ENCODE measurements at regions not wholly inside any gene's neighbourhood (a gene's known extent, or its start where the extent isn't known, plus 50 kb on each side); places are given as distances from the start of the nearest gene placed in this dataset.

DNA sequence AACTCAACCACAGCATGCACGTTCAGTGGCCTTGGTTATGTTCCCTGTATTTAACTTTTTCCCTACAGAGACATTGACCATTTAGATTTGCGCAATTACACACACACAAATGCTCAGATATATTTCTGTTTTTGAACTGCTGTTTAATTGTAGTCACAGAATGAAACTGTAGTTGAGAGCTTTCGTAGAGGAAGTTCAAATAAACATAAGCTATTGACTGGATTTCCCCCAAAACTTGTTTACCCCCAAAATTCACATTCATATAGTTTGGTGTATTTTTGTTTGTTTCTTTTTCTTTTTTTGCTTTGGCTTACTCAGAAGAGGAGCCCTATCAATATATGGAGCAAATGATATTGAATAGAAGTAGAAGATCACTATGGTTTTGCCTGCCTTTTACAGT lies 921.0 kb downstream of the ADGRL2 start:
- Histone ChIP-seq H3K27ac (no peak overlapping the region), H3K4me3 (no peak overlapping the region), H3K4me1 (ENCODE audit: control insufficient read depth in 1 of 2, low read depth in 2 of 2) (no peaks in the 10 kb centered on the region), H3K36me3 (no peaks in the 10 kb centered on the region), H3K27me3 (replicated peaks; ENCODE audit: insufficient read depth) (no peaks in the 10 kb centered on the region), H3K9me3 (no peaks in the 10 kb centered on the region)
- ATAC-seq (ENCODE audit: insufficient number of reproducible peaks, low FRiP score, low read depth) (no peak), DNase-seq (ENCODE audit: low spot score) (no peak)
- TF ChIP-seq, protein P1, sequence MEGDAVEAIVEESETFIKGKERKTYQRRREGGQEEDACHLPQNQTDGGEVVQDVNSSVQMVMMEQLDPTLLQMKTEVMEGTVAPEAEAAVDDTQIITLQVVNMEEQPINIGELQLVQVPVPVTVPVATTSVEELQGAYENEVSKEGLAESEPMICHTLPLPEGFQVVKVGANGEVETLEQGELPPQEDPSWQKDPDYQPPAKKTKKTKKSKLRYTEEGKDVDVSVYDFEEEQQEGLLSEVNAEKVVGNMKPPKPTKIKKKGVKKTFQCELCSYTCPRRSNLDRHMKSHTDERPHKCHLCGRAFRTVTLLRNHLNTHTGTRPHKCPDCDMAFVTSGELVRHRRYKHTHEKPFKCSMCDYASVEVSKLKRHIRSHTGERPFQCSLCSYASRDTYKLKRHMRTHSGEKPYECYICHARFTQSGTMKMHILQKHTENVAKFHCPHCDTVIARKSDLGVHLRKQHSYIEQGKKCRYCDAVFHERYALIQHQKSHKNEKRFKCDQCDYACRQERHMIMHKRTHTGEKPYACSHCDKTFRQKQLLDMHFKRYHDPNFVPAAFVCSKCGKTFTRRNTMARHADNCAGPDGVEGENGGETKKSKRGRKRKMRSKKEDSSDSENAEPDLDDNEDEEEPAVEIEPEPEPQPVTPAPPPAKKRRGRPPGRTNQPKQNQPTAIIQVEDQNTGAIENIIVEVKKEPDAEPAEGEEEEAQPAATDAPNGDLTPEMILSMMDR (IDR thresholded peaks at IDR 0.05), result no peak

DNA sequence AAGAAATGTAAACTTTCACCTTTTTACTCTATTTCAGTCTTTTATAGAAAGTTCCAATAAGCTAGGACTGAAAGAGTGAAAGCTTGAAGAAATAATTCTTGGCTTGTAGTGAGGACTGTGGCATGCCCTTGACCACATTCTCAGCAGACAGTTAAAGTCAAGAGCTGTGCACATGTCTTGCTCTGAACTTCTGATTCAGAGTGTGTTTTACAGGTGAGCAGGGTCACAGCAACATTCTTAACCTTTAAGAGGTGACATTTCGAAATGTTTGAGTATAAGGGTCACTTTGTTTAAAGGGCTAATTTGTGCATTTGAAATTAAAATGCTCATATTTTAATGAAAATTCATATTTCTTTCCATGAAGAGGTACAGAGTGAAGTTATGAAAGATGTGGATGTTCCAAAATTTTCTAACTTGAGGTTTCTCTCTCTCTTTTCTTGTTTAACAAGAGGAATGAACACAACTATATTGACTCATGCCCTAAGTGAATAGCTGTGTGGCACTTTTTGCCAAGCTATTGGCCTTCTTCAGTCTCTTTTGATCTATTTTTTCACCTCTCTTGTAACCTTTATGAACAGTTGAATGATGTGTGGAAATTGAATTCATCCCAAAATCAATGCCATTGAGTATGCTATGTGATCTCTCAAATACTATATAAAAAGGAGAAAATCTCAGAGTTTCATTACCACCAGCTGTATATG lies 918.1 kb downstream of the ADGRL2 start:
- no peak for ATAC-seq (ENCODE audit: insufficient number of reproducible peaks, low FRiP score, low read depth)
- H3K27me3 ChIP-seq (replicated peaks; ENCODE audit: insufficient read depth), result no peaks in the 10 kb centered on the region
- TF ChIP-seq, protein P1 (IDR thresholded peaks at IDR 0.05), result no peak

DNA sequence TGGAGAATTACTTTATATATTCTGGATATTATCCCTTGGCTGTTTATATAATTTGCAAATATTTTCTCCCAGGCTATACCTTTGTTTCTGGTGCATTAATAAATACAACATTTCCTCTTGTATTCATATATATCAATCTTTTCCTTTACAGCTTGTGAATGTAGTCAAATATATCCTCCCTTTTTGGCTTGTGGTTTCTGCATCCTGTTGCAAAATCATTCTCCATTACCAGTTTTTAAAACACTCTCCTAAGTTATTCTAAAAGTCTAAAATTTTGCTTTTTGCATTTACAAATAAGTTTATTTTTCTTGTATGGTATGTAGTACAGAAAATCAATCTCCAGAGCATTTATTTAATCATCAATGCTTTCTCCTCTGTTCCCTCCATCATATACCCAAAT lies 909.4 kb downstream of the ADGRL2 start:
- TF ChIP-seq, protein P1 (IDR thresholded peaks at IDR 0.05), result no peak
- ATAC-seq (ENCODE audit: insufficient number of reproducible peaks, low FRiP score, low read depth) (no peak), DNase-seq (ENCODE audit: low spot score) (no peak)
- Histone ChIP-seq H3K4me3 (no peak overlapping the region), H3K4me1 (ENCODE audit: control insufficient read depth in 1 of 2, low read depth in 2 of 2) (no peaks in the 10 kb centered on the region), H3K9me3 (no peaks in the 10 kb centered on the region), H3K27ac (no peak overlapping the region), H3K36me3 (no peaks in the 10 kb centered on the region), H3K27me3 (replicated peaks; ENCODE audit: insufficient read depth) (no peaks in the 10 kb centered on the region)

More for the DNA sequence above, 918.1 kb downstream of the ADGRL2 start:
- Histone ChIP-seq H3K27ac (no peak overlapping the region), H3K4me1 (ENCODE audit: control insufficient read depth in 1 of 2, low read depth in 2 of 2) (no peaks in the 10 kb centered on the region), H3K9me3 (no peaks in the 10 kb centered on the region), H3K4me3 (no peak overlapping the region), H3K36me3 (no peaks in the 10 kb centered on the region)
- DNase-seq (ENCODE audit: low spot score), result no peak

DNA sequence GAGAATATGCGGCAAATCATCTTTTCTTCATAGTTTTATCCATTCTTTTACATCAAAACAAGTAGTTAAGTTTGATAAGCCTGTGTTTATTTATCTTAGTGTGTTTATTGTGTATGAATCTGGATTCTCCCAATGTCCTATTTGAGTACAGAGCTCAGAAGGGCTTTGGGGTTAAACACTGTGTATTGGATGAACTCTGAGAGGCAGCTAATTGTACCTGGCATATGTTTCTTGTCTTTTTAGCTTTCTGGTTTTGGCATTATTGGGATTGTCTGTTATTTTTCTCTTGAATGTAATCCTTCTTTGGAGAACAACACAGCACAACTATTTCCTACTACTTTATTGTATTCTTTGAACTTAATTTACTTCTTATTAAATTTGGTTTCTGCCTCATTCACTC lies 906.9 kb downstream of the ADGRL2 start:
- Histone ChIP-seq H3K4me1 (ENCODE audit: control insufficient read depth in 1 of 2, low read depth in 2 of 2) (peaks cover 0 to 3% of the 10 kb centered on the region in 2 donors), H3K27me3 (replicated peaks; ENCODE audit: insufficient read depth) (no peaks in the 10 kb centered on the region), H3K4me3 (no peak overlapping the region), H3K9me3 (no peaks in the 10 kb centered on the region), H3K27ac (no peak overlapping the region), H3K36me3 (no peaks in the 10 kb centered on the region)
- TF ChIP-seq, protein P1 (IDR thresholded peaks at IDR 0.05), result no peak
- DNase-seq (ENCODE audit: low spot score), result no peak
- ATAC-seq (ENCODE audit: insufficient number of reproducible peaks, low FRiP score, low read depth), result no peak

DNA sequence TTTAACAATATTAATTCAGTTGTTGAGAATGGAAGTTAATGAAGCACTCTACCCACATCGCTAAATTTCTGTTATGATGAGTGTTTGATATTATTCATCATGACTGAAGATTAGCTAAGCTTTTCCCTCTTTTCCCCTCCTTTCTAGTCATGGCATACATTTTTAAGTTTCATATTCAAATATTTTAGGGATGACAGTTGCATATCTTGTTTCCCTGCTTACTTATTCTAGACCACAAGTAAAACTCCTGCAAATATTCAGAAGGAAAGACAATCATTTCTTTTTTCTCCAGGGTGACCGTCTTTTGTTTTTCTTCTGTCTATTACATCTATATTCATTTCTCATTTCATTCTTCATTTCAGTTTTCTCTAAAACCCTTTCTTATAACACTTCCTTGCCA lies 906.0 kb downstream of the ADGRL2 start:
- TF ChIP-seq, protein P1 (IDR thresholded peaks at IDR 0.05), result no peak
- Histone ChIP-seq H3K27me3 (replicated peaks; ENCODE audit: insufficient read depth) (no peaks in the 10 kb centered on the region), H3K4me1 (ENCODE audit: control insufficient read depth in 1 of 2, low read depth in 2 of 2) (peaks cover 0 to 3% of the 10 kb centered on the region in 2 donors), H3K36me3 (no peaks in the 10 kb centered on the region), H3K27ac (no peak overlapping the region), H3K4me3 (no peak overlapping the region), H3K9me3 (no peaks in the 10 kb centered on the region)
- ATAC-seq (ENCODE audit: insufficient number of reproducible peaks, low FRiP score, low read depth) (no peak), DNase-seq (ENCODE audit: low spot score) (no peak)

Data from thoracic aorta (tissue), 2 donors.